OCI-LY7 (cell line): ENCODE measurements at regions not wholly inside any gene's neighbourhood (a gene's known extent, or its start where the extent isn't known, plus 50 kb on each side); places are given as distances from the start of the nearest gene placed in this dataset.

Experiments used
- BruUV-seq: library from RNA; stranded (reverse); fragments of 400-500 nt; replicated peaks from 2 replicates; lab custom pipeline; 2021; lab: Mats Ljungman, UMichigan
- CTCF ChIA-PET: fragments of 300-600 bp; sonication (Branson Sonifier 250); formaldehyde crosslinking; loops from one replicate; lab custom pipeline; 2022; ENCODE audit warnings: antibody characterized with exemption; ENCODE audit not compliant: unreplicated experiment; lab: Charles Lee
- POLR2A ChIA-PET: fragments of 300-600 bp; sonication (Branson Sonifier 250); formaldehyde crosslinking; loops from one replicate; lab custom pipeline; 2022; ENCODE audit warnings: antibody characterized with exemption; lab: Charles Lee
- DNase-seq: peaks from one replicate; pipeline ENCODE4 v3.0.0-alpha.2; 2015; ENCODE audit warnings: low spot score
- H2AFZ ChIP-seq: fragments of 200-600 bp; sonication (generic), shearing (Covaris generic); 2 replicates; pipeline ENCODE4 v1.6.1; 2014; ENCODE audit warnings: mild to moderate bottlenecking, antibody characterized with exemption, low read length, moderate library complexity
- H3K27ac ChIP-seq: fragments of 200-600 bp; sonication (generic); 2 replicates; pipeline ENCODE4 v1.5.1; 2014; ENCODE audit warnings: mixed run types, low read depth, mild to moderate bottlenecking, moderate library complexity, low read length, inconsistent platforms; ENCODE audit not compliant: poor library complexity, severe bottlenecking
- H3K36me3 ChIP-seq: fragments of 200-600 bp; sonication (generic); 2 replicates; pipeline ENCODE4 v1.6.1; 2014; ENCODE audit warnings: mild to moderate bottlenecking, antibody characterized with exemption, low read length, moderate library complexity, mixed read lengths; ENCODE audit not compliant: insufficient read depth
- H3K4me1 ChIP-seq: fragments of 200-600 bp; sonication (generic); 2 replicates; pipeline ENCODE4 v1.5.1; 2014; ENCODE audit warnings: mild to moderate bottlenecking, low read length; ENCODE audit not compliant: insufficient read depth, poor library complexity, severe bottlenecking
- H3K4me2 ChIP-seq: fragments of 200-600 bp; sonication (generic); 2 replicates; pipeline ENCODE4 v1.6.1; 2014; ENCODE audit warnings: mild to moderate bottlenecking, low read length
- H3K4me3 ChIP-seq: fragments of 200-600 bp; sonication (generic); 2 replicates; pipeline ENCODE4 v1.5.1; 2014; ENCODE audit warnings: mild to moderate bottlenecking, low read depth, low read length; ENCODE audit not compliant: poor library complexity, severe bottlenecking
- H3K79me2 ChIP-seq: fragments of 200-600 bp; sonication (generic); 2 replicates; pipeline ENCODE4 v1.6.1; 2016; ENCODE audit warnings: low read depth, mild to moderate bottlenecking, low read length, moderate library complexity, mixed read lengths; ENCODE audit not compliant: insufficient read depth
- H3K9me2 ChIP-seq: fragments of 200-600 bp; sonication (generic); 2 replicates; pipeline ENCODE4 v1.6.1; 2016; ENCODE audit warnings: mild to moderate bottlenecking, low read length, mixed read lengths; ENCODE audit not compliant: insufficient read depth
- H3K9me3 ChIP-seq: fragments of 200-600 bp; sonication (generic); 2 replicates; pipeline ENCODE4 v1.6.1; 2014; ENCODE audit warnings: mild to moderate bottlenecking, mixed run types, low read length, mixed read lengths
- H4K20me1 ChIP-seq: fragments of 200-600 bp; sonication (generic); 2 replicates; pipeline ENCODE4 v1.6.1; 2014; ENCODE audit warnings: mild to moderate bottlenecking, antibody characterized with exemption, low read length, moderate library complexity, mixed read lengths; ENCODE audit not compliant: insufficient read depth
- EZH2phosphoT487 ChIP-seq: fragments of 200-600 bp; sonication (generic); IDR thresholded peaks from 2 replicates; pipeline ENCODE4 v1.6.1; 2018; ENCODE audit warnings: low read depth, borderline replicate concordance, mild to moderate bottlenecking, mixed run types, antibody characterized with exemption, low read length, moderate library complexity, mixed read lengths
- intact Hi-C: fragments of 100-400 bp; cut with micrococcal nuclease; formaldehyde crosslinking; loops from one replicate; pipeline ENCODE4 v1.10.0; 2022; ENCODE audit not compliant: unreplicated experiment
- TF ChIP-seq, protein P1 (sequence below): fragments of 200-600 bp; sonication (generic); conservative IDR thresholded peaks from 2 replicates; pipeline ENCODE4 v1.5.1; 2014; ENCODE audit warnings: mild to moderate bottlenecking, antibody characterized with exemption, low read length, moderate library complexity, mixed read lengths

DNA sequence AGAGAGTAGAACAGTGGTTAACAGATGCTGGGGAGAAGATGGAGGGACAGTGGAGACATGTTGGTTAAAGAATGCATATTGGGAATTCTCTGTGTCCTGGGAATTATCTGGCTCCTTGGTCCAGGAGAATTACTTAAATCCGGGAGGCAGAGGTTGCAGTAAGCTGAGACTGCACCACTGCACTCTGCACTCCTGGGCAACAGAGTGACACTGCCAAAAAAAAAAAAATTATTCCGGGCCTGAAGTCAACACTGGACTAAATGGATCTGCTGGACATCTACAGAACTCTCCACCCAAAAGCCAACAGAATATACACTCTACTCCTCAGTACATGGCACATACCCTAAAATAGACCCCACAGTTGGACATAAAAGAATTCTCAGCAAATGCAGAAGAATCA lies 400.0 kb upstream of the CXorf51B start:
- ChIA-PET CTCF (no interaction called here), POLR2A (no interaction called here)
- Histone ChIP-seq H3K27ac (no peak overlapping the region), H3K79me2 (no peaks in the 10 kb centered on the region), H3K36me3 (no peaks in the 10 kb centered on the region), H3K4me3 (no peak overlapping the region), H3K9me3 (no peaks in the 10 kb centered on the region), H2AFZ (no peak overlapping the region), H4K20me1 (no peaks in the 10 kb centered on the region), H3K4me2 (no peak overlapping the region), H3K4me1 (no peaks in the 10 kb centered on the region), H3K9me2 (no peaks in the 10 kb centered on the region)
- no TSS peak for BruUV-seq
- TF ChIP-seq, protein P1, sequence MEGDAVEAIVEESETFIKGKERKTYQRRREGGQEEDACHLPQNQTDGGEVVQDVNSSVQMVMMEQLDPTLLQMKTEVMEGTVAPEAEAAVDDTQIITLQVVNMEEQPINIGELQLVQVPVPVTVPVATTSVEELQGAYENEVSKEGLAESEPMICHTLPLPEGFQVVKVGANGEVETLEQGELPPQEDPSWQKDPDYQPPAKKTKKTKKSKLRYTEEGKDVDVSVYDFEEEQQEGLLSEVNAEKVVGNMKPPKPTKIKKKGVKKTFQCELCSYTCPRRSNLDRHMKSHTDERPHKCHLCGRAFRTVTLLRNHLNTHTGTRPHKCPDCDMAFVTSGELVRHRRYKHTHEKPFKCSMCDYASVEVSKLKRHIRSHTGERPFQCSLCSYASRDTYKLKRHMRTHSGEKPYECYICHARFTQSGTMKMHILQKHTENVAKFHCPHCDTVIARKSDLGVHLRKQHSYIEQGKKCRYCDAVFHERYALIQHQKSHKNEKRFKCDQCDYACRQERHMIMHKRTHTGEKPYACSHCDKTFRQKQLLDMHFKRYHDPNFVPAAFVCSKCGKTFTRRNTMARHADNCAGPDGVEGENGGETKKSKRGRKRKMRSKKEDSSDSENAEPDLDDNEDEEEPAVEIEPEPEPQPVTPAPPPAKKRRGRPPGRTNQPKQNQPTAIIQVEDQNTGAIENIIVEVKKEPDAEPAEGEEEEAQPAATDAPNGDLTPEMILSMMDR = no peak
- no peak for TF ChIP-seq EZH2phosphoT487
- DNase-seq = no peak
- intact Hi-C loops = no loop called here

DNA sequence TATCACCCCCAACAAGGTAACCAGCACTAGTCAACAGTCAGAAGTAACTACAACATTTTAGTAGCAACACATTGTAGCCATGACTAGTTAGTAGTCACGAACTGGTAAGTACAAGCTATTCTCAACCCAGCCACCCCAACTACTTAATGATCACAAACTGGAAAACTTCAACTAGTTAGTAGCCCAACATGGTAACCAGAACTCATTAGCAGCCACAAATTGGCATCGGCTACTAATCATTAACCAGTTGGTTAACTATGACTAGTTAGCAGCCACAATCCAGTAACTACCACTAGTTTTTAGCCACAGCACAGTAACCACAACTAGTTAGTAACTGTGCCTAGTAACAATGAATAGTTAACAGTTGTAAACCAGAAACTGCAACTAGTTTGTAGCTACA lies 385.1 kb upstream of the CXorf51B start:
- POLR2A ChIA-PET = no interaction called here
- TF ChIP-seq EZH2phosphoT487 = no peak
- TF ChIP-seq, protein P1 = no peak
- no peaks in the 10 kb centered on the region for H3K9me3 ChIP-seq
- no peak overlapping the region for H2AFZ ChIP-seq
- H3K9me2 ChIP-seq = no peaks in the 10 kb centered on the region
- DNase-seq = no peak
- CTCF ChIA-PET = no interaction called here
- no peaks in the 10 kb centered on the region for H4K20me1 ChIP-seq
- H3K4me3 ChIP-seq = no peak overlapping the region
- H3K27ac ChIP-seq = no peak overlapping the region
- H3K4me1 ChIP-seq = no peaks in the 10 kb centered on the region
- H3K36me3 ChIP-seq = no peaks in the 10 kb centered on the region
- no peak overlapping the region for H3K4me2 ChIP-seq
- intact Hi-C loops = no loop called here
- no peaks in the 10 kb centered on the region for H3K79me2 ChIP-seq
- no TSS peak for BruUV-seq

DNA sequence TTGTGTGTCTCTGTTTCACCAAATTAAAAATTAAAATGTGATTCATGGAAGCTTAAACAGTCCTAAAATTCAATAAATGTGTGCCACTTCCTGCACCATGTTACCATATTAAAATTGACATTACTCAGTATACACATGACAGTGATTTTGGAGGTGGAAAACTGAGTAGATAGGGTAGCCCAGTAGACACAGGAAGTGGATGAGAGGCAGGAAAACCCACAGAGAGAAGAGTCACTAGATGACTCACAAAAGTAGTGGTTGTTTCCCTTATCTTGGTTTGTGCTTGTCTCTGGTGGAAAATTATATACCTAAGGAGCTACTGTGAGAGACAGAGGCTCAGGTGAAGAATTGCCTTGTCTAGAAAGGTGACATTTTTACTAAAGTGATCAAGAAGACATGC lies 375.8 kb upstream of the CXorf51B start:
- intact Hi-C loops = no loop called here
- Histone ChIP-seq H2AFZ (no peak overlapping the region), H3K27ac (no peak overlapping the region), H3K9me3 (no peaks in the 10 kb centered on the region), H3K4me1 (no peaks in the 10 kb centered on the region), H3K4me2 (no peak overlapping the region), H3K36me3 (no peaks in the 10 kb centered on the region), H3K9me2 (no peaks in the 10 kb centered on the region), H3K79me2 (no peaks in the 10 kb centered on the region), H3K4me3 (no peak overlapping the region), H4K20me1 (no peaks in the 10 kb centered on the region)
- BruUV-seq = no TSS peak
- ChIA-PET POLR2A (no interaction called here), CTCF (no interaction called here)
- no peak for DNase-seq
- TF ChIP-seq, protein P1 = no peak
- TF ChIP-seq EZH2phosphoT487 = no peak
